A549 (cell line): ENCODE measurements at regions not wholly inside any gene's neighbourhood (a gene's known extent, or its start where the extent isn't known, plus 50 kb on each side); places are given as distances from the start of the nearest gene placed in this dataset.

ENCODE experiments used
- ATAC-seq, 2 experiments: fragments of 200-7000 bp in 1 of 2; fragments of >200 bp in 1 of 2; cut with Nextera tagmentation in 1 of 2; cut with Tn5 transposase in 1 of 2; 3 replicates each; pipeline versions ENCODE4 v1.8.0 to v1.9.1; 2018 to 2020; ENCODE audit warnings: mild to moderate bottlenecking in 1 of 2, moderate library complexity in 1 of 2
- CTCF ChIA-PET: fragments of 300-600 bp; sonication (Branson Sonifier 250); formaldehyde crosslinking; extraction: SDS; loops from one replicate; lab custom pipeline; 2021; ENCODE audit warnings: antibody characterized with exemption, inconsistent platforms; lab: Yijun Ruan, JAX
- POLR2A ChIA-PET: fragments of 350-600 bp; formaldehyde crosslinking; extraction: SDS; loops from one replicate; lab custom pipeline; 2021; ENCODE audit warnings: antibody characterized with exemption, inconsistent platforms; lab: Yijun Ruan, JAX
- DNase-seq, 2 experiments: peaks; one replicate each; pipeline versions ENCODE4 v3.0.0 to v3.0.0-alpha.2; 2011 to 2016; ENCODE audit warnings: low read depth in 1 of 2, low spot score in 1 of 2
- FAIRE-seq: peaks from 2 replicates; lab custom pipeline; 2011; peaks lifted over from hg19 to GRCh38; lab: Jason Lieb, UNC
- H3K27ac ChIP-seq, 2 experiments: fragments of >200 bp; sonication (Bioruptor Twin); formaldehyde crosslinking; 3 replicates each; pipeline ENCODE4 v1.5.1; 2016 to 2017
- H3K4me1 ChIP-seq: fragments of >200 bp; sonication (Bioruptor Twin); formaldehyde crosslinking; 3 replicates; pipeline ENCODE4 v1.6.1; 2016
- H3K4me2 ChIP-seq: fragments of >200 bp; sonication (Bioruptor Twin); formaldehyde crosslinking; 3 replicates; pipeline ENCODE4 v1.6.1; 2016
- H3K4me3 ChIP-seq: fragments of >200 bp; sonication (Bioruptor Twin); formaldehyde crosslinking; 3 replicates; pipeline ENCODE4 v1.5.1; 2016
- H3K9me3 ChIP-seq: fragments of >200 bp; sonication (Bioruptor Twin); formaldehyde crosslinking; 3 replicates; pipeline ENCODE4 v1.6.1; 2016
- ATOH8 ChIP-seq: fragments of 250-450 bp; sonication (Bioruptor Pico); IDR thresholded peaks from 2 replicates; pipeline ENCODE4 v1.5.0; 2020; ENCODE audit warnings: low read depth, mild to moderate bottlenecking, moderate library complexity
- BHLHE40 ChIP-seq: IDR thresholded peaks from 2 replicates; pipeline ENCODE4 v1.6.1; 2012; ENCODE audit warnings: low read depth, low read length, inconsistent platforms
- CBX2 ChIP-seq: fragments of 200-600 bp; sonication (generic); IDR thresholded peaks from 2 replicates; pipeline ENCODE4 v1.6.1; 2016; ENCODE audit warnings: low read depth, mild to moderate bottlenecking, borderline replicate concordance
- CEBPB ChIP-seq, 2 experiments: fragments of >200 bp in 1 of 2; sonication (Bioruptor Twin) in 1 of 2; formaldehyde crosslinking in 1 of 2; IDR thresholded peaks; 2 replicates each; pipeline ENCODE4 v1.6.1; 2012 to 2016
- EHF ChIP-seq: fragments of 250-450 bp; sonication (Bioruptor Pico); IDR thresholded peaks from 2 replicates; pipeline ENCODE4 v1.5.0; 2020; ENCODE audit warnings: mild to moderate bottlenecking
- ELK1 ChIP-seq: fragments of 150-350 bp; IDR thresholded peaks from 2 replicates; pipeline ENCODE4 v1.6.1; 2014; ENCODE audit warnings: low read depth, mild to moderate bottlenecking, low read length
- EP300 ChIP-seq, 2 experiments: fragments of >200 bp; sonication (Bioruptor Twin); formaldehyde crosslinking; IDR thresholded peaks; 2 replicates in 1 of 2; 3 replicates in 1 of 2; pipeline ENCODE4 v1.6.1; 2016 to 2017
- ESRRA ChIP-seq: fragments of 150-350 bp; IDR thresholded peaks from 2 replicates; pipeline ENCODE4 v1.6.1; 2014; ENCODE audit warnings: mild to moderate bottlenecking, low read length, borderline replicate concordance
- FOXS1 ChIP-seq: fragments of 250-450 bp; sonication (Bioruptor Pico); IDR thresholded peaks from 2 replicates; pipeline ENCODE4 v1.5.0; 2020; ENCODE audit warnings: mild to moderate bottlenecking, moderate library complexity
- GATA3 ChIP-seq: IDR thresholded peaks from 2 replicates; pipeline ENCODE4 v1.6.1; 2012; ENCODE audit warnings: borderline replicate concordance
- HDAC2 ChIP-seq: fragments of 200-600 bp; sonication (generic); IDR thresholded peaks from 2 replicates; pipeline ENCODE4 v1.6.1; 2016
- HEYL ChIP-seq: fragments of 250-450 bp; sonication (Bioruptor Pico); IDR thresholded peaks from 2 replicates; pipeline ENCODE4 v1.8.0; 2021; ENCODE audit warnings: mild to moderate bottlenecking, moderate library complexity
- HMGXB4 ChIP-seq: fragments of 250-450 bp; sonication (Bioruptor Pico); IDR thresholded peaks from 2 replicates; pipeline ENCODE4 v1.5.0; 2021; ENCODE audit warnings: mild to moderate bottlenecking, moderate library complexity, borderline replicate concordance
- HOXA7 ChIP-seq: fragments of 250-450 bp; sonication (Bioruptor Pico); IDR thresholded peaks from 2 replicates; pipeline ENCODE4 v1.5.0; 2020; ENCODE audit warnings: mild to moderate bottlenecking, moderate library complexity
- JUN ChIP-seq, 2 experiments: fragments of >200 bp; sonication (Bioruptor Twin); formaldehyde crosslinking; IDR thresholded peaks; 2 replicates in 1 of 2; 3 replicates in 1 of 2; pipeline ENCODE4 v1.6.1; 2016 to 2017
- KDM5A ChIP-seq: fragments of 200-600 bp; sonication (generic); IDR thresholded peaks from 2 replicates; pipeline ENCODE4 v1.6.1; 2016; ENCODE audit warnings: antibody characterized with exemption, mild to moderate bottlenecking
- MYC ChIP-seq: IDR thresholded peaks from 2 replicates; pipeline ENCODE4 v1.6.1; 2012; ENCODE audit warnings: mild to moderate bottlenecking, inconsistent platforms, low read length, improper control_type of control experiment, borderline replicate concordance
- NPAS2 ChIP-seq: fragments of 250-450 bp; sonication (Bioruptor Pico); IDR thresholded peaks from 2 replicates; pipeline ENCODE4 v1.8.0; 2022; ENCODE audit warnings: mild to moderate bottlenecking, moderate library complexity, borderline replicate concordance
- NR3C1 ChIP-seq: fragments of >200 bp; sonication (Bioruptor Twin); formaldehyde crosslinking; IDR thresholded peaks from 3 replicates; pipeline ENCODE4 v1.6.1; 2017
- PBX3 ChIP-seq: IDR thresholded peaks from 2 replicates; pipeline ENCODE4 v1.6.1; 2012
- PHF8 ChIP-seq: fragments of 200-600 bp; sonication (generic); IDR thresholded peaks from 2 replicates; pipeline ENCODE4 v1.6.1; 2016; ENCODE audit warnings: low read depth, mild to moderate bottlenecking, antibody characterized with exemption, moderate library complexity, borderline replicate concordance
- POLR2A ChIP-seq: IDR thresholded peaks from 2 replicates; pipeline ENCODE4 v1.6.1; 2012; ENCODE audit warnings: mild to moderate bottlenecking, low read length
- SREBF2 ChIP-seq: fragments of 450-650 bp; IDR thresholded peaks from 2 replicates; pipeline ENCODE4 v1.6.1; 2014; ENCODE audit warnings: mild to moderate bottlenecking, moderate library complexity
- ZC3H11A ChIP-seq: fragments of 450-650 bp; IDR thresholded peaks from 2 replicates; pipeline ENCODE4 v1.6.1; 2014; ENCODE audit warnings: antibody characterized with exemption, mild to moderate bottlenecking
- ZFP36 ChIP-seq: fragments of 450-650 bp; IDR thresholded peaks from 2 replicates; pipeline ENCODE4 v1.6.1; 2014; ENCODE audit warnings: borderline replicate concordance; ENCODE audit not compliant: partially characterized antibody
- ZNF302 ChIP-seq: fragments of 250-450 bp; sonication (Bioruptor Pico); IDR thresholded peaks from 2 replicates; pipeline ENCODE4 v1.9.0; 2021; ENCODE audit warnings: inconsistent platforms, mild to moderate bottlenecking, moderate library complexity
- ZSCAN20 ChIP-seq: fragments of 250-450 bp; sonication (Bioruptor Pico); IDR thresholded peaks from 2 replicates; pipeline ENCODE4 v1.8.0; 2022; ENCODE audit warnings: mild to moderate bottlenecking, moderate library complexity
- WGBS: methylation state at CpG from one replicate; pipeline ENCODE4 v1.1.6; 2017; ENCODE audit errors: missing lambda C conversion rate; 5-methylcytosine and 5-hydroxymethylcytosine counted together

- CTCF ChIA-PET: no interaction called here
- H3K27ac ChIP-seq: no peak overlapping the region
- FAIRE-seq: no peak
Measured at GRCh38 chrX:20711366-20711765, 444.7 kb upstream of the RPS6KA3 start.

GRCh38 chrX:20693078-20693477, 426.4 kb upstream of the RPS6KA3 start:
- DNase-seq: peak in 1 of 2 experiments; percentile 4
- WGBS: 47% methylated on average over 2 of the region's 2 CpGs
- 0 out of 6 replicates have a peak overlapping the region, but pooled peaks of 1 of the 2 experiments have one; percentile 15 for H3K27ac ChIP-seq
- CTCF ChIA-PET: no interaction called here
- ATAC-seq: no peak
- H3K9me3 ChIP-seq: no peaks in the 10 kb centered on the region
- H3K4me1 ChIP-seq: no peaks in the 10 kb centered on the region
- peak; percentile 36 for FAIRE-seq
- H3K4me2 ChIP-seq: no peak overlapping the region
- no peak overlapping the region for H3K4me3 ChIP-seq
- POLR2A ChIA-PET: no interaction called here
- no peak for TF ChIP-seq PBX3
- no peak for TF ChIP-seq EP300 (IDR thresholded peaks at IDR 0.05)
- no peak for TF ChIP-seq CBX2
- TF ChIP-seq SREBF2: no peak
- no peak for TF ChIP-seq HDAC2
- no peak for TF ChIP-seq ESRRA
- TF ChIP-seq MYC: no peak
- TF ChIP-seq NPAS2: no peak
- TF ChIP-seq NR3C1: no peak
- TF ChIP-seq ZNF302: no peak
- TF ChIP-seq POLR2A: no peak
- TF ChIP-seq CEBPB (IDR thresholded peaks at IDR 0.05): no peak
- no peak for TF ChIP-seq ATOH8 (CRISPR knock-in tag)
- no peak for TF ChIP-seq EHF (CRISPR knock-in tag)
- no peak for TF ChIP-seq PHF8

More at GRCh38 chrX:20711366-20711765, 444.7 kb upstream of the RPS6KA3 start:
- 39% methylated on average over 3 of the region's 3 CpGs for WGBS
- POLR2A ChIA-PET: no interaction called here
- Histone ChIP-seq H3K4me2 (no peak overlapping the region), H3K4me1 (no peaks in the 10 kb centered on the region), H3K9me3 (no peaks in the 10 kb centered on the region), H3K4me3 (no peak overlapping the region)
- no peak for TF ChIP-seq EP300 (IDR thresholded peaks at IDR 0.05)
- no peak for TF ChIP-seq CBX2
- TF ChIP-seq BHLHE40: no peak
- TF ChIP-seq ATOH8 (CRISPR knock-in tag): no peak
- no peak for TF ChIP-seq POLR2A
- no peak for TF ChIP-seq HDAC2
- TF ChIP-seq ZC3H11A: no peak
- no peak for TF ChIP-seq ZNF302
- TF ChIP-seq ZSCAN20 (CRISPR knock-in tag): no peak
- no peak for TF ChIP-seq KDM5A
- no peak for TF ChIP-seq PBX3
- TF ChIP-seq ELK1: no peak
- no peak for TF ChIP-seq PHF8
- no peak for TF ChIP-seq HOXA7 (CRISPR knock-in tag)
- TF ChIP-seq ZFP36: no peak
- no peak for TF ChIP-seq HEYL (CRISPR knock-in tag)
- TF ChIP-seq GATA3: no peak
- TF ChIP-seq HMGXB4: no peak
- TF ChIP-seq JUN (IDR thresholded peaks at IDR 0.05): no peak
- TF ChIP-seq FOXS1: no peak
- DNase-seq (no peak), ATAC-seq (no peak)
